Activated CD8-positive, alpha-beta T cell treated with anti-CD3 and anti-CD28 coated beads for 36 hours (primary cell): ENCODE measurements at regions not wholly inside any gene's neighbourhood (a gene's known extent, or its start where the extent isn't known, plus 50 kb on each side); places are given as distances from the start of the nearest gene placed in this dataset.

Source experiments
- ATAC-seq: fragments of 200-7000 bp; cut with Tn5 transposase; one replicate; pipeline ENCODE4 v1.10.0; 2021; ENCODE audit warnings: mild to moderate bottlenecking, moderate library complexity
- CTCF ChIA-PET: fragments of 350-600 bp; sonication (Branson Sonifier 250); formaldehyde crosslinking; loops from one replicate; lab custom pipeline; 2021; ENCODE audit warnings: antibody characterized with exemption; lab: Charles Lee
- POLR2A ChIA-PET: fragments of 350-600 bp; sonication (Branson Sonifier 250); formaldehyde crosslinking; loops from one replicate; lab custom pipeline; 2021; ENCODE audit warnings: antibody characterized with exemption; lab: Charles Lee
- DNase-seq: peaks from one replicate; pipeline ENCODE4 v3.0.0-alpha.2; 2020
- H3K27ac Mint-ChIP-seq: one replicate; pipeline ENCODE4 v1.8.0; 2021; ENCODE audit warnings: mild to moderate bottlenecking, mixed read lengths
- H3K27me3 Mint-ChIP-seq: one replicate; pipeline ENCODE4 v1.8.0; 2021; ENCODE audit warnings: mixed read lengths
- H3K36me3 Mint-ChIP-seq: one replicate; pipeline ENCODE4 v1.8.0; 2021; ENCODE audit warnings: low read depth, mixed read lengths
- H3K4me1 Mint-ChIP-seq: one replicate; pipeline ENCODE4 v1.8.0; 2021; ENCODE audit warnings: low read depth, mixed read lengths
- H3K4me3 Mint-ChIP-seq: one replicate; pipeline ENCODE4 v1.8.0; 2021; ENCODE audit warnings: mild to moderate bottlenecking, moderate library complexity, mixed read lengths
- H3K9me3 Mint-ChIP-seq: one replicate; pipeline ENCODE4 v1.8.0; 2021; ENCODE audit warnings: mixed read lengths
- CTCF ChIP-seq: fragments of 200-600 bp; IDR thresholded peaks from one replicate; pipeline ENCODE4 v1.8.0; 2022; ENCODE audit warnings: antibody characterized with exemption, mild to moderate bottlenecking
- intact Hi-C: fragments of 100-400 bp; cut with micrococcal nuclease; formaldehyde crosslinking; loops from one replicate; pipeline ENCODE4 v1.10.0; 2022

GRCh38 chr5:96275051-96275450 lies 158.0 kb downstream of the PCSK1 start:
- Mint-ChIP-seq H3K27me3 (peaks cover 11% of the 10 kb centered on the region), H3K9me3 (peaks cover 6% of the 10 kb centered on the region), H3K4me1 (peaks cover 5% of the 10 kb centered on the region), H3K27ac (no peak overlapping the region), H3K36me3 (no peaks in the 10 kb centered on the region), H3K4me3 (no peak overlapping the region)
- ChIA-PET POLR2A (no interaction called here), CTCF (interaction anchor here (1.4 kb wide), 1 partner anchor 61 kb away, joined by 4 read pairs; no protein-coding TSS in a partner anchor)
- no peak for DNase-seq
- TF ChIP-seq CTCF: no peak
- no peak for ATAC-seq
- intact Hi-C loops: no loop called here

DNA sequence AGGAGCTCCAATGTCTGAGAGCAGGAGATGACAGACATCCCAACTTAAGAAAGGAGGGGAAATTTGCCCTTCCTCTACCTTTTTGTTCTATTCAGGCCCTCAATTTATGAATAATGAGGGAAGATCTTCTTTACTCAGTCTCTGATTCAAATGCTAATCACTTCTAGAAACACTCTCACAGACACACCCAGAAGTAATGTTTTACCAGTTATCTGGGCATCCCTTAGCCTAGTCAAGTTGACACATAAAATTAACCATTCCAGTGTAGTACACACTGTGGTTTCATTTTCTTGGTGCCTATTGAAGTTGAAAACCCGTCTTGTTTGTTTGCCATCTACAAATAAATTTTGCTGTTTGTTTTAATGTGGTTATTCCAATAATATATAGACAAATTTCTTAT lies 167.6 kb downstream of the PCSK1 start:
- Mint-ChIP-seq H3K27me3 (peaks cover 10% of the 10 kb centered on the region), H3K4me3 (no peak overlapping the region), H3K9me3 (peaks cover 23% of the 10 kb centered on the region), H3K4me1 (no peaks in the 10 kb centered on the region), H3K36me3 (peaks cover 2% of the 10 kb centered on the region), H3K27ac (no peak overlapping the region)
- ATAC-seq (no peak), DNase-seq (no peak)
- intact Hi-C loops: no loop called here
- no peak for TF ChIP-seq CTCF
- POLR2A ChIA-PET: no interaction called here
- CTCF ChIA-PET: no interaction called here

DNA sequence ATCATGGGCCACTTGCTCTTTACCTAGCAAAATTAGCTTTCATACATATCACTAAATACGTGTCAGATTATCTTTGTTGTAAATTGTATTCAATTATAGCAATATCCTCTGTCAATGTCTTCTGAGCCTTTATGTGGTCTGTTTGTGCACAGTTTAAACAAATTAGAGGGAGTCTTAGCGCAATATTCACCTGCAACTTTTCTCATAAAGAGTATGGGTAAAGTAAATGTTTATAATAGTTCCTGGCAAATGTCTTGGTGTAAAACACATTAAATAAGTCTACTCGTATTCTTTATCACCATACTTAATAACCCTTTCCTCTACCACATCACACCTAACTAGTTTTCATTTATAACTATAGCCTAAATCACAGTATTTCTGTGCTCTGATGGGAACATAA lies 169.0 kb downstream of the PCSK1 start:
- ATAC-seq (no peak), DNase-seq (no peak)
- intact Hi-C loops: no loop called here
- Mint-ChIP-seq H3K4me1 (no peaks in the 10 kb centered on the region), H3K27ac (no peak overlapping the region), H3K36me3 (peaks cover 2% of the 10 kb centered on the region), H3K4me3 (no peak overlapping the region), H3K9me3 (peaks cover 13% of the 10 kb centered on the region), H3K27me3 (peaks cover 10% of the 10 kb centered on the region)
- POLR2A ChIA-PET: no interaction called here
- no peak for TF ChIP-seq CTCF
- CTCF ChIA-PET: no interaction called here

GRCh38 chr5:96262105-96262504 lies 170.9 kb downstream of the PCSK1 start:
- H3K4me3 Mint-ChIP-seq: no peak overlapping the region
- ATAC-seq (no peak), DNase-seq (no peak)
- peaks cover 11% of the 10 kb centered on the region for H3K27me3 Mint-ChIP-seq
- ChIA-PET CTCF (interaction anchor here (0.9 kb wide), 1 partner anchor 11 kb away, joined by 4 read pairs; no protein-coding TSS in a partner anchor), POLR2A (no interaction called here)
- H3K4me1 Mint-ChIP-seq: no peaks in the 10 kb centered on the region
- H3K27ac Mint-ChIP-seq: no peak overlapping the region
- peaks cover 9% of the 10 kb centered on the region for H3K9me3 Mint-ChIP-seq
- intact Hi-C loops: no loop called here
- H3K36me3 Mint-ChIP-seq: peaks cover 2% of the 10 kb centered on the region
- no peak for TF ChIP-seq CTCF

GRCh38 chr5:96260009-96260408 lies 173.0 kb downstream of the PCSK1 start:
- Mint-ChIP-seq H3K4me3 (no peak overlapping the region), H3K4me1 (no peaks in the 10 kb centered on the region), H3K27ac (no peak overlapping the region), H3K36me3 (no peaks in the 10 kb centered on the region), H3K9me3 (no peaks in the 10 kb centered on the region), H3K27me3 (peaks cover 10% of the 10 kb centered on the region)
- no peak for TF ChIP-seq CTCF
- intact Hi-C loops: no loop called here
- ChIA-PET POLR2A (no interaction called here), CTCF (interaction anchor here (1.0 to 2.4 kb wide), 2 partner anchors 9 to 76 kb away, joined by 3 to 8 read pairs; no protein-coding TSS in a partner anchor)
- DNase-seq (no peak), ATAC-seq (no peak)
